K562 (cell line): ENCODE measurements at regions not wholly inside any gene's neighbourhood (a gene's known extent, or its start where the extent isn't known, plus 50 kb on each side); places are given as distances from the start of the nearest gene placed in this dataset.

Source experiments
- ATAC-seq: fragments of 200-7000 bp; cut with Tn5 transposase; 3 replicates; pipeline ENCODE4 v1.9.1; 2020; ENCODE audit warnings: moderate library complexity
- BruUV-seq: library from RNA; stranded (reverse); fragments of 400-500 nt; replicated peaks from 2 replicates; lab custom pipeline; 2021; lab: Mats Ljungman, UMichigan
- CTCF ChIA-PET: fragments of 300-600 bp; formaldehyde crosslinking; extraction: SDS; loops from one replicate; lab custom pipeline; 2021; ENCODE audit warnings: low intra/inter-chr PET ratio; lab: Yijun Ruan, JAX
- POLR2A ChIA-PET: fragments of 300-600, 350-650 bp; sonication (Branson Sonifier 250); formaldehyde crosslinking; extraction: SDS; loops from one replicate; lab custom pipeline; 2021; ENCODE audit warnings: antibody characterized with exemption, inconsistent platforms; lab: Yijun Ruan, JAX
- DNase-seq, 4 experiments: peaks; one replicate each; pipeline versions ENCODE4 v3.0.0 to v3.0.0-alpha.2; 2011 to 2018; ENCODE audit warnings: low spot score in 3 of 4, mixed read lengths in 3 of 4; ENCODE audit errors: extremely low read depth in 1 of 4
- FAIRE-seq: peaks from 2 replicates; lab custom pipeline; 2011; peaks lifted over from hg19 to GRCh38; lab: Jason Lieb, UNC
- H2AFZ ChIP-seq: 2 replicates; pipeline ENCODE4 v1.6.0; 2011; ENCODE audit warnings: low read depth, low read length, control low read depth, inconsistent platforms
- H3K27ac ChIP-seq: fragments of 200-600 bp; 3 replicates; pipeline ENCODE4 v1.8.0; 2011; ENCODE audit warnings: low read depth, mild to moderate bottlenecking, control low read depth, inconsistent platforms, low read length, moderate library complexity, mixed read lengths; ENCODE audit errors: extremely low read depth
- H3K27me3 ChIP-seq, 2 experiments: fragments of 300-600 bp in 1 of 2; 2 replicates in 1 of 2; 3 replicates in 1 of 2; pipeline versions ENCODE4 v1.6.0 to v1.8.0; 2011; ENCODE audit warnings: inconsistent platforms in 2 of 2, low read length in 2 of 2, mild to moderate bottlenecking in 1 of 2, mixed read lengths in 1 of 2, moderate library complexity in 1 of 2; ENCODE audit not compliant: control insufficient read depth in 2 of 2, insufficient read depth in 2 of 2
- H3K36me3 ChIP-seq: fragments of 300-600 bp; 3 replicates; pipeline ENCODE4 v1.8.0; 2011; ENCODE audit warnings: mild to moderate bottlenecking, low read length, inconsistent platforms; ENCODE audit not compliant: control insufficient read depth, insufficient read depth
- H3K4me1 ChIP-seq, 2 experiments: fragments of 200-600 bp in 1 of 2; replicated peaks in 1 of 2; 2 replicates in 1 of 2; 3 replicates in 1 of 2; pipeline versions ENCODE4 v1.5.1 to v1.8.0; 2011; ENCODE audit warnings: inconsistent platforms in 2 of 2, low read length in 2 of 2, mild to moderate bottlenecking in 1 of 2, mixed read lengths in 1 of 2, moderate library complexity in 1 of 2; ENCODE audit not compliant: control insufficient read depth in 2 of 2, insufficient read depth in 2 of 2
- H3K4me2 ChIP-seq: 2 replicates; pipeline ENCODE4 v1.6.1; 2011; ENCODE audit warnings: low read length, control low read depth, inconsistent platforms, mixed read lengths; ENCODE audit not compliant: insufficient read depth
- H3K4me3 ChIP-seq: fragments of 200-600 bp; sonication (generic), shearing (Covaris generic); 2 replicates; pipeline ENCODE4 v1.5.1; 2016; ENCODE audit warnings: control low read depth, inconsistent platforms
- H3K79me2 ChIP-seq: fragments of 200-600 bp; 3 replicates; pipeline ENCODE4 v1.8.0; 2011; ENCODE audit warnings: low read length, inconsistent platforms; ENCODE audit not compliant: control insufficient read depth, insufficient read depth
- H3K9ac ChIP-seq, 2 experiments: 2 replicates each; pipeline versions ENCODE4 v1.6.0 to v1.6.1; 2011; ENCODE audit warnings: low read depth in 2 of 2, low read length in 2 of 2, control low read depth in 1 of 2, inconsistent platforms in 1 of 2, mild to moderate bottlenecking in 1 of 2, mixed read lengths in 1 of 2; ENCODE audit not compliant: insufficient read depth in 1 of 2
- H3K9me1 ChIP-seq: one replicate; pipeline ENCODE4 v1.6.0; 2011; ENCODE audit warnings: inconsistent platforms, mild to moderate bottlenecking, low read length, moderate library complexity; ENCODE audit not compliant: control insufficient read depth, insufficient read depth
- H3K9me3 ChIP-seq: replicated peaks from 2 replicates; pipeline ENCODE4 v1.5.1; 2011; ENCODE audit warnings: low read depth, low read length, inconsistent platforms; ENCODE audit not compliant: control insufficient read depth, insufficient read depth
- H4K20me1 ChIP-seq: replicated peaks from 2 replicates; pipeline ENCODE4 v1.6.1; 2011; ENCODE audit warnings: low read length, inconsistent platforms, mixed read lengths; ENCODE audit not compliant: control insufficient read depth, insufficient read depth
- C11orf30 ChIP-seq: fragments of 450-650 bp; IDR thresholded peaks from 2 replicates; pipeline ENCODE4 v1.6.1; 2016; ENCODE audit warnings: low read depth, mild to moderate bottlenecking
- ETV6 ChIP-seq, 3 experiments: fragments of 150-350 bp in 1 of 3; sonication (generic) in 1 of 3; formaldehyde crosslinking in 1 of 3; IDR thresholded peaks; 2 replicates each; pipeline versions ENCODE4 v1.6.1 to v1.8.0; 2014 to 2022; ENCODE audit warnings: borderline replicate concordance in 2 of 3, low read depth in 2 of 3, antibody characterized with exemption in 1 of 3, low read length in 1 of 3, mild to moderate bottlenecking in 1 of 3, missing genetic modification reagents in 1 of 3
- HSF4 ChIP-seq: fragments of 250-450 bp; sonication (Bioruptor Pico); IDR thresholded peaks from 2 replicates; pipeline ENCODE4 v2.1.2; 2022; ENCODE audit warnings: mild to moderate bottlenecking, moderate library complexity, borderline replicate concordance
- MTF1 ChIP-seq: fragments of 250-450 bp; sonication (Bioruptor Pico); IDR thresholded peaks from 2 replicates; pipeline ENCODE4 v1.9.0; 2021; ENCODE audit warnings: moderate library complexity, mild to moderate bottlenecking, inconsistent platforms, borderline replicate concordance
- PRPF4 ChIP-seq: fragments of 200-400 bp; formaldehyde crosslinking; IDR thresholded peaks from one replicate; pipeline ENCODE4 v1.6.1; 2017; ENCODE audit warnings: low read length, low read depth, mild to moderate bottlenecking; ENCODE audit not compliant: insufficient read depth, poor library complexity, severe bottlenecking
- PTRF ChIP-seq: fragments of 450-650 bp; IDR thresholded peaks from 2 replicates; pipeline ENCODE4 v1.6.1; 2016; ENCODE audit warnings: mild to moderate bottlenecking, missing genetic modification characterization, missing compliant biosample characterization
- TFAM ChIP-seq: fragments of 250-450 bp; sonication (Bioruptor Pico); conservative IDR thresholded peaks from 2 replicates; pipeline ENCODE4 v1.5.0; 2021; ENCODE audit warnings: mild to moderate bottlenecking, moderate library complexity
- ZNF644 ChIP-seq: fragments of 200-800 bp; sonication (Bioruptor generic); IDR thresholded peaks from 2 replicates; pipeline ENCODE4 v1.6.1; 2016; ENCODE audit warnings: low read depth, missing genetic modification characterization, missing compliant biosample characterization
- ZNF75A ChIP-seq: fragments of 450-650 bp; formaldehyde crosslinking; IDR thresholded peaks from 2 replicates; pipeline ENCODE4 v1.4.0; 2020; ENCODE audit warnings: mild to moderate bottlenecking
- WGBS: fragments of 100-300 bp; shearing (Covaris generic); methylation state at CpG from one replicate; pipeline ENCODE4 v1.1.6; 2016; ENCODE audit warnings: low coverage, mixed read lengths; ENCODE audit not compliant: insufficient coverage; ENCODE audit errors: missing lambda C conversion rate; 5-methylcytosine and 5-hydroxymethylcytosine counted together
- in situ Hi-C: fragments of 300-500 bp; cut with MboI; formaldehyde crosslinking; loops from 4 replicates; pipeline ENCODE4 v1.15.0; 2018; ENCODE audit warnings: inconsistent platforms, mixed read lengths
- intact Hi-C: fragments of 100-400 bp; cut with micrococcal nuclease; formaldehyde crosslinking; loops from 2 replicates; pipeline ENCODE4 v1.14.2; 2022
- TF ChIP-seq, protein P1 (sequence below): fragments of 450-650 bp; IDR thresholded peaks from 2 replicates; pipeline ENCODE4 v1.6.1; 2017; ENCODE audit warnings: mild to moderate bottlenecking, moderate library complexity
- TF ChIP-seq, protein P2 (sequence below): sonication (generic); formaldehyde crosslinking; IDR thresholded peaks from 2 replicates; pipeline ENCODE4 v1.8.0; 2022; ENCODE audit warnings: missing genetic modification reagents, mild to moderate bottlenecking, borderline replicate concordance
- TF ChIP-seq, protein P3 (sequence below): fragments of 450-650 bp; formaldehyde crosslinking; IDR thresholded peaks from 2 replicates; pipeline ENCODE4 v1.4.0; 2020; ENCODE audit warnings: mild to moderate bottlenecking
- TF ChIP-seq, protein P4 (sequence below): fragments of 250-450 bp; sonication (Bioruptor Pico); IDR thresholded peaks from 2 replicates; pipeline ENCODE4 v1.5.0; 2020; ENCODE audit warnings: mild to moderate bottlenecking

DNA sequence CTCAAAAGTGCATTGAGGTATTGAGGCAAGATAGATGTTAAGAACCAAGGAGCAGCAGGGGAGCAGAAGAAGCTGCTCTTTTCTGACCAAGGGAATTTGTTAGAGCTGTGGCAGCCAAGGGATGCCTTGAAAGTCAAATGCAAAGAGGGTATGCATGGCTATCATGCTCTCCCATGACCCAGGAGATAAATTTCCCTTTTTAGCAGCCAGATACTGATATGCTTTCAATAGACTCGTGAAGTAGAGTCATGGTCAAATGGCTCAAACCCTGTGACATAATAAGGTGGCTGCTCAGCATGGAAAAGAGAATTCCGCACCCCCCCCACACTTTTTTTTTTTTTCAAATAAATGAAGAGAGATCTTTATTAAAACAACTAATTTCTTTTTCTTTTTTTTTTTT lies 180.9 kb upstream of the ACTBL2 start (continued):
- TF ChIP-seq, protein P1, sequence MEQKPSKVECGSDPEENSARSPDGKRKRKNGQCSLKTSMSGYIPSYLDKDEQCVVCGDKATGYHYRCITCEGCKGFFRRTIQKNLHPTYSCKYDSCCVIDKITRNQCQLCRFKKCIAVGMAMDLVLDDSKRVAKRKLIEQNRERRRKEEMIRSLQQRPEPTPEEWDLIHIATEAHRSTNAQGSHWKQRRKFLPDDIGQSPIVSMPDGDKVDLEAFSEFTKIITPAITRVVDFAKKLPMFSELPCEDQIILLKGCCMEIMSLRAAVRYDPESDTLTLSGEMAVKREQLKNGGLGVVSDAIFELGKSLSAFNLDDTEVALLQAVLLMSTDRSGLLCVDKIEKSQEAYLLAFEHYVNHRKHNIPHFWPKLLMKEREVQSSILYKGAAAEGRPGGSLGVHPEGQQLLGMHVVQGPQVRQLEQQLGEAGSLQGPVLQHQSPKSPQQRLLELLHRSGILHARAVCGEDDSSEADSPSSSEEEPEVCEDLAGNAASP: no peak
- TF ChIP-seq ETV6 (IDR thresholded peaks at IDR 0.05; ENCODE audit: borderline replicate concordance in 1 of 2, low read depth in 2 of 2, low read length in 1 of 2): no peak
- TF ChIP-seq ETV6 (CRISPR knock-in tag; IDR thresholded peaks at IDR 0.05; ENCODE audit: borderline replicate concordance): no peak
- TF ChIP-seq ZNF644 (tag): no peak
- TF ChIP-seq PRPF4: no peak
- no peak for TF ChIP-seq ZNF75A (CRISPR knock-in tag)
- TF ChIP-seq, protein P2, sequence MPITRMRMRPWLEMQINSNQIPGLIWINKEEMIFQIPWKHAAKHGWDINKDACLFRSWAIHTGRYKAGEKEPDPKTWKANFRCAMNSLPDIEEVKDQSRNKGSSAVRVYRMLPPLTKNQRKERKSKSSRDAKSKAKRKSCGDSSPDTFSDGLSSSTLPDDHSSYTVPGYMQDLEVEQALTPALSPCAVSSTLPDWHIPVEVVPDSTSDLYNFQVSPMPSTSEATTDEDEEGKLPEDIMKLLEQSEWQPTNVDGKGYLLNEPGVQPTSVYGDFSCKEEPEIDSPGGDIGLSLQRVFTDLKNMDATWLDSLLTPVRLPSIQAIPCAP: no peak
- TF ChIP-seq, protein P3, sequence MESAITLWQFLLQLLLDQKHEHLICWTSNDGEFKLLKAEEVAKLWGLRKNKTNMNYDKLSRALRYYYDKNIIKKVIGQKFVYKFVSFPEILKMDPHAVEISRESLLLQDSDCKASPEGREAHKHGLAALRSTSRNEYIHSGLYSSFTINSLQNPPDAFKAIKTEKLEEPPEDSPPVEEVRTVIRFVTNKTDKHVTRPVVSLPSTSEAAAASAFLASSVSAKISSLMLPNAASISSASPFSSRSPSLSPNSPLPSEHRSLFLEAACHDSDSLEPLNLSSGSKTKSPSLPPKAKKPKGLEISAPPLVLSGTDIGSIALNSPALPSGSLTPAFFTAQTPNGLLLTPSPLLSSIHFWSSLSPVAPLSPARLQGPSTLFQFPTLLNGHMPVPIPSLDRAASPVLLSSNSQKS (CRISPR knock-in tag): no peak

DNA sequence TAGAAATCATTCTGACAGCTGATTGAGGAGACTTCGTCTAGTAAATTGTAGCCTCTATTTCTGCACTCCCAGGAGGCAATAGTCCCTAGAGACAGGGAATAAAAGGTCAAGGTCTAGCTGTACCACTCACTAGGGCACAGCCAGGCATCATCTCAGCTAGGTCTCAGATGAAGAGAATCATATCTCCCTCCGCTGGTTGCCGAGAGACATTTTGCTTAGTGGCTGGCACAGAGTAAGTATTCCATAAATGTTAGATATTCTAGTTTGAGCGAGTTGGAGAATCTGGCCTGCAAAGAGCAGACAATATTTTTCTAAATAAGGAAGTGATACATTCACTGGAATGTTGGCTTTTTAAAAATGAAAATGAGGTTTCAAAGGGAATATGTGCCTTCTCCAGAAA lies 180.4 kb upstream of the ACTBL2 start:
- ATAC-seq (no peak), DNase-seq (no peak), FAIRE-seq (no peak)
- intact Hi-C loops: no loop called here
- WGBS: 3% methylated on average over 4 of the region's 4 CpGs
- Histone ChIP-seq H3K36me3 (no peaks in the 10 kb centered on the region), H3K27ac (no peak overlapping the region), H3K79me2 (no peaks in the 10 kb centered on the region), H2AFZ (no peak overlapping the region), H3K4me1 (no peaks in the 10 kb centered on the region), H3K9me3 (no peaks in the 10 kb centered on the region), H3K4me2 (no peak overlapping the region), H3K27me3 (no peaks in the 10 kb centered on the region), H3K9me1 (peaks cover 3% of the 10 kb centered on the region), H3K4me3 (no peak overlapping the region), H4K20me1 (no peaks in the 10 kb centered on the region), H3K9ac (no peak overlapping the region)
- POLR2A ChIA-PET: no interaction called here
- CTCF ChIA-PET: no interaction called here
- no TSS peak for BruUV-seq
- in situ Hi-C loops: no loop called here
- TF ChIP-seq PTRF (tag) (no peak), C11orf30 (no peak), MTF1 (CRISPR knock-in tag) (no peak), HSF4 (no peak), TFAM (CRISPR knock-in tag) (no peak)
- TF ChIP-seq, protein P4, sequence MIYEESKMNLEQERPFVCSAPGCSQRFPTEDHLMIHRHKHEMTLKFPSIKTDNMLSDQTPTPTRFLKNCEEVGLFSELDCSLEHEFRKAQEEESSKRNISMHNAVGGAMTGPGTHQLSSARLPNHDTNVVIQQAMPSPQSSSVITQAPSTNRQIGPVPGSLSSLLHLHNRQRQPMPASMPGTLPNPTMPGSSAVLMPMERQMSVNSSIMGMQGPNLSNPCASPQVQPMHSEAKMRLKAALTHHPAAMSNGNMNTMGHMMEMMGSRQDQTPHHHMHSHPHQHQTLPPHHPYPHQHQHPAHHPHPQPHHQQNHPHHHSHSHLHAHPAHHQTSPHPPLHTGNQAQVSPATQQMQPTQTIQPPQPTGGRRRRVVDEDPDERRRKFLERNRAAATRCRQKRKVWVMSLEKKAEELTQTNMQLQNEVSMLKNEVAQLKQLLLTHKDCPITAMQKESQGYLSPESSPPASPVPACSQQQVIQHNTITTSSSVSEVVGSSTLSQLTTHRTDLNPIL (CRISPR knock-in tag): no peak
